ENCODE measurements at regions not wholly inside any gene's neighbourhood (a gene's known extent, or its start where the extent isn't known, plus 50 kb on each side); places are given as distances from the start of the nearest gene placed in this dataset.

DNA sequence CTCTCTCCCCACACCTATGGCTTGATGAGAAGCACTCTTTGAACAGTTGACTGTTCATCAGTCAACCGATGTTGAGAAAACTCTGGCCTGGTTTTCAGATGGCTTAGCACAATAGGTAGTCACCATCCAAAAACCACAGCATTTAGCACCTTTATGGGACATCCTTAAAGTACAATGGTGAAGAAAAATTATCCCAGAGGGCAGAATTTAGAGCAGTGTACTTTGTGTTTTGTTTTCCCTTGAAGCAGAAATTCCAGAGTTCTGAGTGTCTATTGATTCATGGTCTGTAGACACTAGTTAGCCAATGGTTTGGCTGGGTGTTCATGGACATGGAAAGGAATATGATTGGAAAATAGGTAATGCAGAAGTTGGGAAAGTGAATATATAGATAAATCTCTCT is 487.0 kb downstream of the PDHA2 start:
- no peak overlapping the region for H3K4me3 ChIP-seq

More for the DNA sequence above, 487.0 kb downstream of the PDHA2 start:
- no peak for TF ChIP-seq EZH2phosphoT487 (IDR thresholded peaks at IDR 0.05; ENCODE audit: unreplicated experiment)
- TF ChIP-seq JUNB (IDR thresholded peaks at IDR 0.05; ENCODE audit: unreplicated experiment): no peak
- TF ChIP-seq, protein P1, sequence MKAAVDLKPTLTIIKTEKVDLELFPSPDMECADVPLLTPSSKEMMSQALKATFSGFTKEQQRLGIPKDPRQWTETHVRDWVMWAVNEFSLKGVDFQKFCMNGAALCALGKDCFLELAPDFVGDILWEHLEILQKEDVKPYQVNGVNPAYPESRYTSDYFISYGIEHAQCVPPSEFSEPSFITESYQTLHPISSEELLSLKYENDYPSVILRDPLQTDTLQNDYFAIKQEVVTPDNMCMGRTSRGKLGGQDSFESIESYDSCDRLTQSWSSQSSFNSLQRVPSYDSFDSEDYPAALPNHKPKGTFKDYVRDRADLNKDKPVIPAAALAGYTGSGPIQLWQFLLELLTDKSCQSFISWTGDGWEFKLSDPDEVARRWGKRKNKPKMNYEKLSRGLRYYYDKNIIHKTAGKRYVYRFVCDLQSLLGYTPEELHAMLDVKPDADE (IDR thresholded peaks at IDR 0.05): no peak
- no peak for TF ChIP-seq CREB1 (CRISPR knock-in tag; IDR thresholded peaks at IDR 0.05; ENCODE audit: low read depth)
- TF ChIP-seq ZNF331 (CRISPR knock-in tag; IDR thresholded peaks at IDR 0.05; ENCODE audit: low read depth): no peak
- TF ChIP-seq, protein P2, sequence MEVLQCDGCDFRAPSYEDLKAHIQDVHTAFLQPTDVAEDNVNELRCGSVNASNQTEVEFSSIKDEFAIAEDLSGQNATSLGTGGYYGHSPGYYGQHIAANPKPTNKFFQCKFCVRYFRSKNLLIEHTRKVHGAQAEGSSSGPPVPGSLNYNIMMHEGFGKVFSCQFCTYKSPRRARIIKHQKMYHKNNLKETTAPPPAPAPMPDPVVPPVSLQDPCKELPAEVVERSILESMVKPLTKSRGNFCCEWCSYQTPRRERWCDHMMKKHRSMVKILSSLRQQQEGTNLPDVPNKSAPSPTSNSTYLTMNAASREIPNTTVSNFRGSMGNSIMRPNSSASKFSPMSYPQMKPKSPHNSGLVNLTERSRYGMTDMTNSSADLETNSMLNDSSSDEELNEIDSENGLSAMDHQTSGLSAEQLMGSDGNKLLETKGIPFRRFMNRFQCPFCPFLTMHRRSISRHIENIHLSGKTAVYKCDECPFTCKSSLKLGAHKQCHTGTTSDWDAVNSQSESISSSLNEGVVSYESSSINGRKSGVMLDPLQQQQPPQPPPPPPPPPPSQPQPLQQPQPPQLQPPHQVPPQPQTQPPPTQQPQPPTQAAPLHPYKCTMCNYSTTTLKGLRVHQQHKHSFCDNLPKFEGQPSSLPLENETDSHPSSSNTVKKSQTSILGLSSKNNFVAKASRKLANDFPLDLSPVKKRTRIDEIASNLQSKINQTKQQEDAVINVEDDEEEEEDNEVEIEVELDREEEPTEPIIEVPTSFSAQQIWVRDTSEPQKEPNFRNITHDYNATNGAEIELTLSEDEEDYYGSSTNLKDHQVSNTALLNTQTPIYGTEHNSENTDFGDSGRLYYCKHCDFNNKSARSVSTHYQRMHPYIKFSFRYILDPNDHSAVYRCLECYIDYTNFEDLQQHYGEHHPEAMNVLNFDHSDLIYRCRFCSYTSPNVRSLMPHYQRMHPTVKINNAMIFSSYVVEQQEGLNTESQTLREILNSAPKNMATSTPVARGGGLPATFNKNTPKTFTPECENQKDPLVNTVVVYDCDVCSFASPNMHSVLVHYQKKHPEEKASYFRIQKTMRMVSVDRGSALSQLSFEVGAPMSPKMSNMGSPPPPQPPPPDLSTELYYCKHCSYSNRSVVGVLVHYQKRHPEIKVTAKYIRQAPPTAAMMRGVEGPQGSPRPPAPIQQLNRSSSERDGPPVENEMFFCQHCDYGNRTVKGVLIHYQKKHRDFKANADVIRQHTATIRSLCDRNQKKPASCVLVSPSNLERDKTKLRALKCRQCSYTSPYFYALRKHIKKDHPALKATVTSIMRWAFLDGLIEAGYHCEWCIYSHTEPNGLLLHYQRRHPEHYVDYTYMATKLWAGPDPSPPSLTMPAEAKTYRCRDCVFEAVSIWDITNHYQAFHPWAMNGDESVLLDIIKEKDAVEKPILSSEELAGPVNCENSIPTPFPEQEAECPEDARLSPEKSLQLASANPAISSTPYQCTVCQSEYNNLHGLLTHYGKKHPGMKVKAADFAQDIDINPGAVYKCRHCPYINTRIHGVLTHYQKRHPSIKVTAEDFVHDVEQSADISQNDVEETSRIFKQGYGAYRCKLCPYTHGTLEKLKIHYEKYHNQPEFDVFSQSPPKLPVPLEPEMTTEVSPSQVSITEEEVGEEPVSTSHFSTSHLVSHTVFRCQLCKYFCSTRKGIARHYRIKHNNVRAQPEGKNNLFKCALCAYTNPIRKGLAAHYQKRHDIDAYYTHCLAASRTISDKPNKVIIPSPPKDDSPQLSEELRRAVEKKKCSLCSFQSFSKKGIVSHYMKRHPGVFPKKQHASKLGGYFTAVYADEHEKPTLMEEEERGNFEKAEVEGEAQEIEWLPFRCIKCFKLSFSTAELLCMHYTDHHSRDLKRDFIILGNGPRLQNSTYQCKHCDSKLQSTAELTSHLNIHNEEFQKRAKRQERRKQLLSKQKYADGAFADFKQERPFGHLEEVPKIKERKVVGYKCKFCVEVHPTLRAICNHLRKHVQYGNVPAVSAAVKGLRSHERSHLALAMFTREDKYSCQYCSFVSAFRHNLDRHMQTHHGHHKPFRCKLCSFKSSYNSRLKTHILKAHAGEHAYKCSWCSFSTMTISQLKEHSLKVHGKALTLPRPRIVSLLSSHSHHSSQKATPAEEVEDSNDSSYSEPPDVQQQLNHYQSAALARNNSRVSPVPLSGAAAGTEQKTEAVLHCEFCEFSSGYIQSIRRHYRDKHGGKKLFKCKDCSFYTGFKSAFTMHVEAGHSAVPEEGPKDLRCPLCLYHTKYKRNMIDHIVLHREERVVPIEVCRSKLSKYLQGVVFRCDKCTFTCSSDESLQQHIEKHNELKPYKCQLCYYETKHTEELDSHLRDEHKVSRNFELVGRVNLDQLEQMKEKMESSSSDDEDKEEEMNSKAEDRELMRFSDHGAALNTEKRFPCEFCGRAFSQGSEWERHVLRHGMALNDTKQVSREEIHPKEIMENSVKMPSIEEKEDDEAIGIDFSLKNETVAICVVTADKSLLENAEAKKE (CRISPR knock-in tag; IDR thresholded peaks at IDR 0.05): no peak
- no peak for TF ChIP-seq EZH2 (IDR thresholded peaks at IDR 0.05; ENCODE audit: low read depth, unreplicated experiment)
- TF ChIP-seq CTCF (conservative IDR thresholded peaks at IDR 0.05; ENCODE audit: low read depth in 2 of 2): no peak
- no peak for TF ChIP-seq POLR2AphosphoS5 (IDR thresholded peaks at IDR 0.05; ENCODE audit: low read depth)
- no peak for TF ChIP-seq ZNF114 (CRISPR knock-in tag; IDR thresholded peaks at IDR 0.05)
- TF ChIP-seq NANOG (IDR thresholded peaks at IDR 0.05; ENCODE audit: borderline replicate concordance): no peak
- TF ChIP-seq STAT1 (IDR thresholded peaks at IDR 0.05; ENCODE audit: unreplicated experiment): no peak
- Histone ChIP-seq H3K27me3 (ENCODE audit: insufficient read depth) (no peaks in the 10 kb centered on the region), H4K20me1 (replicated peaks; ENCODE audit: insufficient read depth) (no peaks in the 10 kb centered on the region), H3K4me2 (no peak overlapping the region), H2AFZ (no peak overlapping the region), H3K36me3 (ENCODE audit: insufficient read depth) (no peaks in the 10 kb centered on the region), H3F3A (replicated peaks; ENCODE audit: low read depth) (no peaks in the 10 kb centered on the region), H3K9me2 (ENCODE audit: insufficient read depth) (peaks cover 23% of the 10 kb centered on the region; the same call in 1 of the 2 replicates), H3K4me1 (ENCODE audit: insufficient read depth) (no peaks in the 10 kb centered on the region), H3K27ac (ENCODE audit: low read depth) (no peak overlapping the region), H3K79me2 (replicated peaks; ENCODE audit: insufficient read depth) (no peaks in the 10 kb centered on the region)
- Mint-ChIP-seq H3K36me3 (ENCODE audit: low read depth) (no peaks in the 10 kb centered on the region), H3K4me3 (no peak overlapping the region), H3K27ac (no peak overlapping the region), H3K27me3 (ENCODE audit: insufficient read depth, low read depth, poor library complexity) (no peaks in the 10 kb centered on the region), H3K4me1 (no peaks in the 10 kb centered on the region), H3K9me3 (no peaks in the 10 kb centered on the region)
- ATAC-seq (no peak), DNase-seq (ENCODE audit: low spot score) (no peak)

Measured in GM23338 (cell line).